ENCODE measurements at regions not wholly inside any gene's neighbourhood (a gene's known extent, or its start where the extent isn't known, plus 50 kb on each side); places are given as distances from the start of the nearest gene placed in this dataset.

DNA sequence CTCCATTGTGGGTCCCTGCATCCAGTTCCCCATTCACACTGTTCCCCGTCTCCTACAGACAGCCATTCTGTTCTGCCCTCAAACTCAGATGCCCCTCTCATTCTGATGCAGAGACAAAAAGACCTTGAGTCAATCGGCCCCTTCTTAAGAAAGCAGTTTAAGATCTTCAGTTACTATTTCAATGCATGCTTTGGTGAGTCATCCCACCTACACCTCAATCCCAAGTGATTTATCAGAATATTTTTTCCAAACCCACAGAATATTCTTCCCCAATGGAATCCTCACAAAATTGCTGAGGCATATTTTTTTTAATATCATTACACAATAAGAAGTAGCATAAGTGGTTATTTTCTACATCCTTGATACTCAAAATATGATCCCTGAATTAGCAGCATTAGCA lies 92.4 kb upstream of the SLC1A1 start:
- intact Hi-C loops (cut with DNase I, micrococcal nuclease): no loop called here
- no peak for ATAC-seq

GRCh38 chr9:4393806-4394523 lies 94.1 kb upstream of the GLIS3 start:
- TF ChIP-seq, protein P1, sequence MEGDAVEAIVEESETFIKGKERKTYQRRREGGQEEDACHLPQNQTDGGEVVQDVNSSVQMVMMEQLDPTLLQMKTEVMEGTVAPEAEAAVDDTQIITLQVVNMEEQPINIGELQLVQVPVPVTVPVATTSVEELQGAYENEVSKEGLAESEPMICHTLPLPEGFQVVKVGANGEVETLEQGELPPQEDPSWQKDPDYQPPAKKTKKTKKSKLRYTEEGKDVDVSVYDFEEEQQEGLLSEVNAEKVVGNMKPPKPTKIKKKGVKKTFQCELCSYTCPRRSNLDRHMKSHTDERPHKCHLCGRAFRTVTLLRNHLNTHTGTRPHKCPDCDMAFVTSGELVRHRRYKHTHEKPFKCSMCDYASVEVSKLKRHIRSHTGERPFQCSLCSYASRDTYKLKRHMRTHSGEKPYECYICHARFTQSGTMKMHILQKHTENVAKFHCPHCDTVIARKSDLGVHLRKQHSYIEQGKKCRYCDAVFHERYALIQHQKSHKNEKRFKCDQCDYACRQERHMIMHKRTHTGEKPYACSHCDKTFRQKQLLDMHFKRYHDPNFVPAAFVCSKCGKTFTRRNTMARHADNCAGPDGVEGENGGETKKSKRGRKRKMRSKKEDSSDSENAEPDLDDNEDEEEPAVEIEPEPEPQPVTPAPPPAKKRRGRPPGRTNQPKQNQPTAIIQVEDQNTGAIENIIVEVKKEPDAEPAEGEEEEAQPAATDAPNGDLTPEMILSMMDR (IDR thresholded peaks at IDR 0.05): no peak
- Histone ChIP-seq H3K9me3 (no peaks in the 10 kb centered on the region), H3K36me3 (ENCODE audit: low read depth) (no peaks in the 10 kb centered on the region), H3K4me1 (ENCODE audit: low read depth) (no peaks in the 10 kb centered on the region), H3K4me3 (no peak overlapping the region)
- intact Hi-C loops (cut with DNase I, micrococcal nuclease): no loop called here
- ATAC-seq: no peak
- DNase-seq: no peak

More for the DNA sequence above, 92.4 kb upstream of the SLC1A1 start:
- Histone ChIP-seq H3K36me3 (ENCODE audit: low read depth) (no peaks in the 10 kb centered on the region), H3K9me3 (peaks cover 4% of the 10 kb centered on the region), H3K4me1 (ENCODE audit: low read depth) (no peaks in the 10 kb centered on the region), H3K4me3 (no peak overlapping the region)
- TF ChIP-seq, protein P1 (IDR thresholded peaks at IDR 0.05): no peak
- DNase-seq: no peak

DNA sequence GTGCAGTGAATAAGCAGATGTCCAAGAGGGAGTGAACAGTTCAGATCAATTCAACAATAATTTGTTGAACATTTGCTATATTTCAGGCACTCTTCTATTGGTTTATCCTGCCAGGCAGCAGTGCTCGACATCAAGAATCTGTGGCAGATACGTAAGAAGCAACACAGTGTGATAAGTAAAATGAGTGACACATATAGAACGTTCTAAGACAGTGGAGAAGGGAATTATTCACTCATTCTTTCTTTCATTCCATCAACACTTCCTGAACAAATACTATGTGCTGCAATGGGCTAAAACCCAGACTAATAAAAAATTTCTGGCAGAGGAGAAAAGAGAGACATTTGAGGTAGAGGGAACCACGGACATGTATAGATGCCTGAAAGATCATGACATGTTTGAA lies 89.9 kb upstream of the GLIS3 start:
- Histone ChIP-seq H3K9me3 (no peaks in the 10 kb centered on the region), H3K36me3 (ENCODE audit: low read depth) (no peaks in the 10 kb centered on the region), H3K4me3 (no peak overlapping the region), H3K4me1 (ENCODE audit: low read depth) (no peaks in the 10 kb centered on the region)
- DNase-seq (no peak), ATAC-seq (no peak)
- TF ChIP-seq, protein P1 (IDR thresholded peaks at IDR 0.05): no peak
- intact Hi-C loops (cut with DNase I, micrococcal nuclease): loop anchor here in 1 of 2 donors (10.0 kb wide), 1 partner anchor 245 kb away; no protein-coding TSS in a partner anchor

DNA sequence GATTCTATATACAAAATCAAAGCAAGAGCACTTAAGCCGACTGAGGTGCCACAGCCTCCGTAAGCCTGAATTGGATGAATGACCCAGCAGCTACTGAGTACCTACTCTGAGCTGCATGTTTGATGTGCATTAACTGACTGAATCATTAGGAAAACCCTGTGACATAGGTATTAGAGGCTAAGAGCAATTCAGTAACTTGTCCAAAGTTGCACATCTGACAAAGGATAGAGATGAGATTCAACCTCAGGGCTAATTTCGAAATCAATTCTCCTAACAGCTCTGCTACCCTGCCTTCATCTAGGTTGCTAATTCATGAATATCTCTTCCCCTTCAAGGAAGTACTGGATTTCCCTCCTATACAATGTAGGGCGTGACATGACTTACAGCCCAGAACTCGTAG lies 89.1 kb upstream of the GLIS3 start:
- no peak for ATAC-seq

DNA sequence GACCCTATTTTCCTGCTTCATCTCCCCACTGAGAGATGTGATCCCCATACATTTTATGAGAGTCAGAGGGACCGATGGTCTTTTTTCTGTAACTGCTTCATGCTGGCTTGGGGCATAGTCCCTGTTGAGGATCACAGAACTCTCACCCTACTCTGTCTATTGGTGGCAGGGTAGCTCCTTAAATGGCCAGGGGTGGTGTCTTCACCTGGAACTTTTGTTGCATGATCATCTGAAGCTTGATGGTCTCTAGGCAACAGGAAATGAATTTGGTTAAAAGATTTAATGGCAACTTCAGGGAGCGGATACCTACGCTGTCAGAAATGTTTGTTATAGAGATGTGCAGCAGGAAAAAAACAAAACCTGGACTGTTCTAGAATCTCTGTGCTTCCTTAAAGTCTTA lies 87.0 kb upstream of the GLIS3 start:
- ATAC-seq: no peak
- no peaks in the 10 kb centered on the region for H3K36me3 ChIP-seq (ENCODE audit: low read depth)
- intact Hi-C loops (cut with DNase I, micrococcal nuclease): loop anchor here in 1 of 2 donors (10.0 kb wide), 1 partner anchor 248 kb away; no protein-coding TSS in a partner anchor
- no peak for DNase-seq
- H3K4me1 ChIP-seq (ENCODE audit: low read depth): no peaks in the 10 kb centered on the region
- TF ChIP-seq, protein P1 (IDR thresholded peaks at IDR 0.05): no peak
- no peaks in the 10 kb centered on the region for H3K9me3 ChIP-seq
- no peak overlapping the region for H3K4me3 ChIP-seq

More for the DNA sequence above, 89.1 kb upstream of the GLIS3 start:
- no peaks in the 10 kb centered on the region for H3K36me3 ChIP-seq (ENCODE audit: low read depth)
- no peak for DNase-seq
- intact Hi-C loops (cut with DNase I, micrococcal nuclease): loop anchor here in 1 of 2 donors (10.0 kb wide), 1 partner anchor 246 kb away; no protein-coding TSS in a partner anchor
- no peaks in the 10 kb centered on the region for H3K9me3 ChIP-seq
- TF ChIP-seq, protein P1 (IDR thresholded peaks at IDR 0.05): no peak
- H3K4me3 ChIP-seq: no peak overlapping the region
- H3K4me1 ChIP-seq (ENCODE audit: low read depth): no peaks in the 10 kb centered on the region
